Spinal cord (tissue), 9 donors: ENCODE measurements at regions not wholly inside any gene's neighbourhood (a gene's known extent, or its start where the extent isn't known, plus 50 kb on each side); places are given as distances from the start of the nearest gene placed in this dataset.

Experiments
- DNase-seq, 6 donors: peaks; one replicate each; pipeline versions ENCODE4 v3.0.0 to v3.0.0-alpha.2; 2013 to 2015; ENCODE audit warnings: low spot score in 6 of 6, low read depth in 4 of 6
- H3K27ac ChIP-seq: one replicate; pipeline ENCODE4 v1.5.1; 2013; ENCODE audit warnings: low read depth, low read length, control low read depth
- H3K27me3 ChIP-seq: one replicate; pipeline ENCODE4 v1.6.1; 2013; ENCODE audit warnings: low read length; ENCODE audit not compliant: control insufficient read depth, insufficient read depth
- H3K36me3 ChIP-seq: one replicate; pipeline ENCODE4 v1.6.1; 2013; ENCODE audit warnings: low read length; ENCODE audit not compliant: control insufficient read depth, insufficient read depth
- H3K4me1 ChIP-seq: one replicate; pipeline ENCODE4 v1.6.1; 2013; ENCODE audit warnings: low read length; ENCODE audit not compliant: control insufficient read depth, insufficient read depth
- H3K4me3 ChIP-seq: one replicate; pipeline ENCODE4 v1.5.1; 2013; ENCODE audit warnings: low read depth, low read length, control low read depth
- H3K9me3 ChIP-seq: one replicate; pipeline ENCODE4 v1.6.1; 2013; ENCODE audit warnings: low read length; ENCODE audit not compliant: control insufficient read depth, insufficient read depth
- WGBS: methylation state at CpG from one replicate; pipeline ENCODE4 v1.1.5; 2013; ENCODE audit warnings: missing lambda C conversion rate; ENCODE audit not compliant: insufficient coverage; 5-methylcytosine and 5-hydroxymethylcytosine counted together
- donor health status: healthy.

GRCh38 chr7:25781704-25782103 is 370.3 kb upstream of the NFE2L3 start:
- Histone ChIP-seq H3K4me3 (no peak overlapping the region), H3K27me3 (no peaks in the 10 kb centered on the region), H3K36me3 (no peaks in the 10 kb centered on the region), H3K9me3 (no peaks in the 10 kb centered on the region), H3K4me1 (peaks cover 1% of the 10 kb centered on the region), H3K27ac (no peak overlapping the region)
- no CpG with 5 or more reads among the region's 1 CpG for WGBS
- DNase-seq, result no peak

DNA sequence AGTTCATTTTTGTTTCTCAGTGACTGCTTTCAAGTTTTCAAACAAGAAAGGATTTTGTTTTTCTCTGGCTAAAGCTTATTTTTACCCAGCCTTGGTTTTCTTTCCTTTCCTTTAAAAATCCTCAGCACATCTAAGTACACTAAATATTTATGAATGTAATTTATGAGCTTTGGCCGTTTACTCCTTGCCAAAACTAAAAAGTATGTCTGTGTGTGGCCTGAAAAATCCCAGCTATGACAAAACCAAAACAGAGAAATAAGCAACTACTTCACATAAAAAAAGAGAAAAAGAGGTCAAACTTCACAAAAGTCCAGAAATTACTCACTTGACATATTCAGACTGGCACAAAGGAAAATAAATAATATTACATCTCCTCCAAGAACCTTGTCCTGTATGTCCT is 365.1 kb upstream of the NFE2L3 start:
- no peaks in the 10 kb centered on the region for H3K36me3 ChIP-seq
- no peak for DNase-seq
- no peak overlapping the region for H3K4me3 ChIP-seq
- WGBS, result no CpG with 5 or more reads among the region's 1 CpG
- peak overlapping the region; percentile 53 for H3K27ac ChIP-seq
- H3K9me3 ChIP-seq, result no peaks in the 10 kb centered on the region
- no peaks in the 10 kb centered on the region for H3K27me3 ChIP-seq
- peaks cover 2% of the 10 kb centered on the region for H3K4me1 ChIP-seq

DNA sequence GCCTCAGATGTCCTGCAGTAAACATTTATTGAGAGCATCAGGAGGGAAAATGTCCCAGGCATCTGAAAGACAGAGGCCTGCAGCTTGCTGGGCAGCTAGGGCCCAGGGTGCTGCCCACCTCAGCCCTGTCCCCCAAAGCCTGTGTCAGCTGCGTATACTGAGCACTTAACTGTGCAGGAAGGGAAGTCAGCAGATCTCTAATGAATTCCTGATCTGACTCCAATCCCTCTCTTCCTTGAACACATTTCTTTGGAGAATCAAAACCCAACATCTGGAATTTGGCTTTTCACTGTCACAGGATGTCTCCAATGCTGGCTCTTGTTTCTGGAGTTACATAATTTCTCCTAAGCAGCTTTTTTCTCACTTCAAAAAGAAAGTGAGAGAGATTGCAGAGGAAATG is 364.7 kb upstream of the NFE2L3 start:
- H3K4me1 ChIP-seq, result peaks cover 2% of the 10 kb centered on the region
- H3K4me3 ChIP-seq, result no peak overlapping the region
- peak overlapping the region; percentile 53 for H3K27ac ChIP-seq
- 86% methylated on average over 1 of the region's 1 CpG for WGBS
- DNase-seq, result no peak
- H3K9me3 ChIP-seq, result no peaks in the 10 kb centered on the region
- H3K36me3 ChIP-seq, result no peaks in the 10 kb centered on the region
- no peaks in the 10 kb centered on the region for H3K27me3 ChIP-seq

DNA sequence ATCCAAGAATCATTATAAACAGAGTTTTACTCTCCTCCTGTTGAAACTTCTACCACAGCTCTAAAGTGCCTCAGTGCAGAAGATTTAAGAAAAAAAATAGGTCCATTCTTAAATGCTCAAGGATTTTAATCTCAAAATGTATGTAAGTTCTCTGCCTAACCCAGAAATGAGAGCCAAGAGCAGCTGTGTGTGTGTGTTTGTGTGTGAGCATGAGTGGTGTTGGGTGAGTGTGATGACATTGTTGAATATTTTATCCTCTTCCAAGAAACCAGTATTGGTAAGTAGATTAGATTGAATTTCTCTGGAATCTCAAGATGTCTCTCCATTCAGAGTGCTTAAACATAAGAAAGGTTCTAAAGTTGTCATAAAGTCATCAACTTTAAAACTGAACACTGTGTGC is 363.6 kb upstream of the NFE2L3 start:
- Histone ChIP-seq H3K4me1 (peaks cover 2% of the 10 kb centered on the region), H3K4me3 (no peak overlapping the region), H3K27me3 (no peaks in the 10 kb centered on the region), H3K27ac (no peak overlapping the region), H3K36me3 (no peaks in the 10 kb centered on the region), H3K9me3 (no peaks in the 10 kb centered on the region)
- DNase-seq, result no peak

GRCh38 chr7:25788961-25789620 is 362.9 kb upstream of the NFE2L3 start:
- Histone ChIP-seq H3K36me3 (no peaks in the 10 kb centered on the region), H3K4me1 (peaks cover 2% of the 10 kb centered on the region), H3K27ac (no peak overlapping the region), H3K9me3 (no peaks in the 10 kb centered on the region), H3K4me3 (no peak overlapping the region), H3K27me3 (no peaks in the 10 kb centered on the region)
- DNase-seq, result no peak
- WGBS, result 85% methylated on average over 1 of the region's 3 CpGs

GRCh38 chr7:25789701-25790640 is 362.0 kb upstream of the NFE2L3 start:
- no peak overlapping the region for H3K4me3 ChIP-seq
- 52% methylated on average over 13 of the region's 13 CpGs for WGBS
- DNase-seq, result peak in 3 of 6 donors; percentile 20 to 79 (median 55)
- H3K27ac ChIP-seq, result no peak overlapping the region
- no peaks in the 10 kb centered on the region for H3K36me3 ChIP-seq
- peaks cover 2% of the 10 kb centered on the region for H3K4me1 ChIP-seq
- H3K27me3 ChIP-seq, result no peaks in the 10 kb centered on the region
- no peaks in the 10 kb centered on the region for H3K9me3 ChIP-seq

- Histone ChIP-seq H3K4me3 (no peak overlapping the region), H3K27me3 (no peaks in the 10 kb centered on the region), H3K4me1 (peaks cover 2% of the 10 kb centered on the region), H3K36me3 (no peaks in the 10 kb centered on the region), H3K9me3 (no peaks in the 10 kb centered on the region), H3K27ac (no peak overlapping the region)
- 100% methylated on average over 1 of the region's 4 CpGs for WGBS
- DNase-seq, result no peak
These were observed 361.0 kb upstream of the NFE2L3 start for GRCh38 chr7:25790963-25791362.

DNA sequence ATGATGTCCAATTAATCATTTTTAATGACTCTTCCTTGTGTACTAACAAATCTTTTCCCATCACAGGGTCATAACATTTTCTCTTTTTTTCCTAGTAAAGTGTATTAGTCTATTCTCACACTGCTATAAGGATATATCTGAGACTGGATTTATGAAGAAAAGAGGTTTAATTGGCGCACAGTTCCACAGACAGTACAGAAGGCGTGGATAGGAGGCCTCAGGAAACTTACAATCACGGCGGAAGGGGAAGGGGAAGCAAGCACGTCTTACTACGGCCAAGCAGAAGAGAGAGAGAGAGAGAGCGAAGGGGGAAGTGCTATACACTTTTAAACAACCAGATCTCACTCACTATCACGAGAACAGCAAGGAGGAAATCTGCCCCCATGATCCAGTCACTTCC is 359.4 kb upstream of the NFE2L3 start:
- DNase-seq, result no peak
- H3K36me3 ChIP-seq, result no peaks in the 10 kb centered on the region
- H3K9me3 ChIP-seq, result no peaks in the 10 kb centered on the region
- no CpG with 5 or more reads among the region's 8 CpGs for WGBS
- no peak overlapping the region for H3K27ac ChIP-seq
- no peak overlapping the region for H3K4me3 ChIP-seq
- H3K27me3 ChIP-seq, result no peaks in the 10 kb centered on the region
- H3K4me1 ChIP-seq, result peaks cover 2% of the 10 kb centered on the region

GRCh38 chr7:25795824-25796235 is 356.2 kb upstream of the NFE2L3 start:
- WGBS, result 93% methylated on average over 2 of the region's 2 CpGs
- H3K4me3 ChIP-seq, result no peak overlapping the region
- H3K36me3 ChIP-seq, result no peaks in the 10 kb centered on the region
- H3K4me1 ChIP-seq, result no peaks in the 10 kb centered on the region
- H3K27ac ChIP-seq, result no peak overlapping the region
- no peak for DNase-seq
- no peaks in the 10 kb centered on the region for H3K9me3 ChIP-seq
- no peaks in the 10 kb centered on the region for H3K27me3 ChIP-seq

GRCh38 chr7:25798344-25798743 is 353.7 kb upstream of the NFE2L3 start:
- H3K9me3 ChIP-seq, result no peaks in the 10 kb centered on the region
- no peaks in the 10 kb centered on the region for H3K4me1 ChIP-seq
- no peak overlapping the region for H3K4me3 ChIP-seq
- WGBS, result no CpG with 5 or more reads among the region's 1 CpG
- no peaks in the 10 kb centered on the region for H3K36me3 ChIP-seq
- DNase-seq, result no peak
- no peak overlapping the region for H3K27ac ChIP-seq
- H3K27me3 ChIP-seq, result no peaks in the 10 kb centered on the region
